Left lung (tissue), 4 donors: ENCODE measurements at regions not wholly inside any gene's neighbourhood (a gene's known extent, or its start where the extent isn't known, plus 50 kb on each side); places are given as distances from the start of the nearest gene placed in this dataset.
"Not testable (repeated sequence)": the region's sequence is repeated elsewhere in the genome, so short reads cannot be mapped to it uniquely, and the experiment has no call there.

ENCODE experiments used
- ATAC-seq: fragments of 200-7000 bp; cut with Tn5 transposase; one replicate; pipeline ENCODE4 v1.9.1; 2020; ENCODE audit warnings: moderate library complexity
- DNase-seq, 4 donors: peaks; one replicate each; pipeline ENCODE4 v3.0.0-alpha.2; 2013 to 2020
- H3K27ac ChIP-seq, 2 donors: fragments of 200-600 bp; sonication (generic) in 1 of 2; one replicate each; pipeline versions ENCODE4 v1.5.0 to v1.8.0; 2020 to 2021
- H3K27me3 ChIP-seq, 2 donors: fragments of 200-600 bp; sonication (generic) in 1 of 2; one replicate each; pipeline versions ENCODE4 v1.5.0 to v1.8.0; 2020 to 2021
- H3K36me3 ChIP-seq, 2 donors: fragments of 200-600 bp; sonication (generic) in 1 of 2; one replicate each; pipeline versions ENCODE4 v1.5.0 to v1.8.0; 2020 to 2021
- H3K4me1 ChIP-seq, 2 donors: fragments of 200-600 bp; one replicate each; pipeline ENCODE4 v1.8.0; 2021
- H3K4me3 ChIP-seq, 2 donors: fragments of 200-600 bp; sonication (generic) in 1 of 2; one replicate each; pipeline versions ENCODE4 v1.5.0 to v1.8.0; 2020 to 2021; ENCODE audit warnings: mild to moderate bottlenecking in 1 of 2
- H3K9me3 ChIP-seq, 2 donors: fragments of 200-600 bp; sonication (generic) in 1 of 2; one replicate each; pipeline versions ENCODE4 v1.5.0 to v1.8.0; 2020 to 2021
- CTCF ChIP-seq, 2 donors: fragments of 200-600 bp; sonication (generic) in 1 of 2; IDR thresholded peaks; one replicate each; pipeline versions ENCODE4 v1.5.0 to v1.8.0; 2021; ENCODE audit warnings: antibody characterized with exemption in 2 of 2
- intact Hi-C, 2 donors: fragments of 100-400 bp; cut with DNase I; formaldehyde crosslinking; loops; one replicate each; pipeline versions ENCODE4 v1.11.2 to v1.14.2; 2022
- donor health status: DM: no; HTN: yes; CAD: no.
- donor health status: DM: no; HTN: no; CAD: no.

GRCh38 chr10:44749151-44749550 is 162.0 kb upstream of the TMEM72 start:
- H3K9me3 ChIP-seq = no peaks in the 10 kb centered on the region
- H3K4me1 ChIP-seq = no peaks in the 10 kb centered on the region
- no peak for TF ChIP-seq CTCF (IDR thresholded peaks at IDR 0.05)
- no peaks in the 10 kb centered on the region for H3K36me3 ChIP-seq
- no peak overlapping the region for H3K27ac ChIP-seq
- H3K27me3 ChIP-seq = no peaks in the 10 kb centered on the region
- intact Hi-C loops = no loop called here
- DNase-seq (no peak), ATAC-seq (no peak)
- H3K4me3 ChIP-seq = no peak overlapping the region

GRCh38 chr10:44752451-44753441 is 158.4 kb upstream of the TMEM72 start:
- Histone ChIP-seq H3K27ac (no peak overlapping the region), H3K36me3 (no peaks in the 10 kb centered on the region), H3K27me3 (no peaks in the 10 kb centered on the region), H3K4me3 (no peak overlapping the region), H3K4me1 (no peaks in the 10 kb centered on the region), H3K9me3 (no peaks in the 10 kb centered on the region)
- no peak for TF ChIP-seq CTCF (IDR thresholded peaks at IDR 0.05)
- DNase-seq = no peak
- intact Hi-C loops = no loop called here
- peak; percentile 35 for ATAC-seq

- H3K36me3 ChIP-seq, DNase-seq, H3K27ac ChIP-seq, H3K4me3 ChIP-seq, ATAC-seq, H3K9me3 ChIP-seq, H3K4me1 ChIP-seq, intact Hi-C loops, H3K27me3 ChIP-seq: not testable (repeated sequence)
These were observed 156.8 kb upstream of the TMEM72 start for GRCh38 chr10:44754355-44754754.

GRCh38 chr10:44755481-44755880 is 155.7 kb upstream of the TMEM72 start:
- Histone ChIP-seq H3K4me1 (no peaks in the 10 kb centered on the region), H3K36me3 (no peaks in the 10 kb centered on the region), H3K27ac (no peak overlapping the region), H3K4me3 (no peak overlapping the region), H3K9me3 (no peaks in the 10 kb centered on the region), H3K27me3 (no peaks in the 10 kb centered on the region)
- TF ChIP-seq CTCF (IDR thresholded peaks at IDR 0.05) = no peak
- ATAC-seq (no peak), DNase-seq (no peak)
- intact Hi-C loops = no loop called here

- H3K27ac ChIP-seq = no peak overlapping the region
- H3K4me1 ChIP-seq = no peaks in the 10 kb centered on the region
- DNase-seq (no peak), ATAC-seq (no peak)
- no peaks in the 10 kb centered on the region for H3K9me3 ChIP-seq
- no peaks in the 10 kb centered on the region for H3K36me3 ChIP-seq
- TF ChIP-seq CTCF (IDR thresholded peaks at IDR 0.05) = no peak
- H3K27me3 ChIP-seq = no peaks in the 10 kb centered on the region
- H3K4me3 ChIP-seq = no peak overlapping the region
- intact Hi-C loops = no loop called here
These were observed 154.9 kb upstream of the TMEM72 start for GRCh38 chr10:44756216-44756615.
